ENCODE measurements at regions not wholly inside any gene's neighbourhood (a gene's known extent, or its start where the extent isn't known, plus 50 kb on each side); places are given as distances from the start of the nearest gene placed in this dataset.

DNA sequence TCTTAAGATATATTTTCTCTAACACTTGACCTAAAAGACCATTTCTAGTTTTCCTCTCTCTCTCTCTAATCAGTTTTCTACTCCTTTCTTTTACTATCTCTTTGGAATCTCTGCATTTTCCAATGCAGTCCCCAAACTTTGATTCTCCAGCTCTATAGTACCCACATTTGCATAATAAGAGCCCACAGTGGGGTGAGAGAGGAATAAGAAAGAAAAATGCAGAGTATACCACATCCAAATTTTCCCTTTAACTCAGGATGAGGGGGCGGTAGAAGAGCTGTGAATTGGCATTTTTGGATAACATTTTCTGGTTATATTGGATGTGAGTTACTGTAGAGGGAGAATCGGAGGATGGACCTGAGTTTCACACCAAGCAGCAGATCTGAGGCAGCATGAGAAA is 74.4 kb upstream of the SOD3 start:
- no peak for DNase-seq

GRCh38 chr4:24722026-24722568 is 73.3 kb upstream of the SOD3 start:
- DNase-seq = no peak

DNA sequence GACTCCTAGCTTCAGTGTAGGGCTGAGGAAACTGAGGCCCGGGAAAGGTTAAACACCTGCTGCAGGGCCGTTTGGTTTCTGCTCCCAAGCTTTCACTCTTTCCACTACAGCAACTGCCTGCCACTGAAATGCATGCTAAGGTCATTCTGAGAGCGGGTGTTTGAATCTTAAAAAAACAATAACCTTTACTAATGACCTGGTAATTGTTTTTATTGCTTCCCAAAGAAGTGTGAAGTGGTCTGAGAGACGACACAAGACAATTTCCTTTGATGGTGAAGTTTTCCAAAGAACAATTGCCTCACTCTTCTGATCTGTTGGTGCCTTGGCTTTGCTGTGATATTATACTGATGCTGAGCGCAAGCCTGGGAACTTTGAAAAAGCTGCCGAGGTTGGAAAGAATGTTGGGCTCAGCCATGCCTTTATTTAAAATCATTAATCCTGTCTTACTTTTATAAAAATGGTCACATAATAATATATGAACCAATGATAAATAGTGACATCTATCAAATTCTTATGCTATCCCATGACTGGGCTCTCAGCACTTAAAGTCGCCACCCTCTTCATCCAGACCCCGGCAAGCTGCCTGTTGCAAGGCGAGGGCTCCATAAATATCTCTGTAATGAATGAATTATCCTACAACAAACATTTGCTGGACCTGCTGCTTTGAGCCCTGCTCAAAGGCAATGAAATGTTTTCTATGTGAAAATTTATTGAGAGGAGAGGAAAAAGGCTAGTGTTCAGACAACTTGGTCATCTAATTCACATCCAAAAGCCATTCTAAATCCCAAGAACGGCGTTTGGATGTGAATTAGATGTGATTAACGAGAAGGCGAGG is 67.8 kb upstream of the SOD3 start:
- no peak for DNase-seq

GRCh38 chr4:24729119-24729730 is 66.1 kb upstream of the SOD3 start:
- DNase-seq = no peak

- DNase-seq = peak; percentile 38
Observed at GRCh38 chr4:24730256-24731001, 64.9 kb upstream of the SOD3 start.

- no peak for DNase-seq
Observed at GRCh38 chr4:24731448-24731847, 63.9 kb upstream of the SOD3 start.

- DNase-seq = no peak
Observed at GRCh38 chr4:24734511-24734910, 60.9 kb upstream of the SOD3 start.

- DNase-seq = peak; percentile 41
Observed at GRCh38 chr4:24736066-24736465, 59.3 kb upstream of the SOD3 start.

DNA sequence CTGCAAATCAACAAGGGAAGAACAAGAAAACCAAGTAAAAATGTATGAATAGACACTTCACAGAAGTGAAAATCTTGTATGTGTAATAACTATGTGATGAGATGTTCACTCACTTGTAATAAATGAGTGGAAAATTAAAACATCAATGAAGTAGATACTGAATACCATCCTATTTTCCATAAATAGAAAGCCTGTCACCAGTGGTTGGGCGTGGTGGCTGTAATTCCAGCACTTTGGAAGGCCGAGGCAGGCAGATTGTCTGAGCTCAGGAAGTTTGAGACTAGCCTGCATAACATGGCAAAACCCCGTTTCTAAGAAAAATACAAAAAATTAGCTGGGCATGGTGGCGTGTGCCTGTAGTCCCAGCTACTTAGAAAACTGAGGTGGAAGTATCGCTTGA is 53.5 kb upstream of the SOD3 start:
- DNase-seq = no peak

GRCh38 chr4:24742335-24742734 is 53.0 kb upstream of the SOD3 start:
- DNase-seq = no peak

DNA sequence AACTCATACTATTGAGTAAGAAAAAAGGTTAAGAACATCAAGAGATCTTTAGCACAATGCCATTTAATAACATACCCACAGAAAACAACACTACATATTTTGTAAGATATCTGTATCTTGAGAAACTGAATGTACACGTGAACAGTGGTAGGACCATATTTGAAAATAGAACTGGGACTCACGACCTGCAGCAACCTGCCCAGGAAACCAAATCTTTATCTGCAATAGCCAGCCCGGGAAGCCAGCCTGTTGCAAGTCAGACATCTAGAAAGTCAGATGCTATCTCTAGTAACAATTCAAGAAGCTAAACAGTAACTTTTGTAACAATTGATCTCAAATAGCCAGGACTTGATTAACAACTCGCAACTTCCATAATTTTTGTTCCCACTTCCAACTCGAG is 52.6 kb upstream of the SOD3 start:
- no peak for DNase-seq

- no peak for DNase-seq
Observed at GRCh38 chr4:24743206-24743605, 52.2 kb upstream of the SOD3 start.

GRCh38 chr4:24743927-24744326 is 51.4 kb upstream of the SOD3 start:
- no peak for DNase-seq

GRCh38 chr4:24745172-24745895 is 50.0 kb upstream of the SOD3 start:
- no peak for DNase-seq

Measured in fibroblast of skin of right biceps (primary cell).